ENCODE measurements at regions not wholly inside any gene's neighbourhood (a gene's known extent, or its start where the extent isn't known, plus 50 kb on each side); places are given as distances from the start of the nearest gene placed in this dataset.

- Histone ChIP-seq H3K4me3 (ENCODE audit: low read length) (no peak overlapping the region), H3K9me3 (ENCODE audit: control insufficient read depth in 1 of 2, insufficient read depth in 1 of 2, low read length in 2 of 2) (peaks cover 0 to 11% of the 10 kb centered on the region in 2 experiments), H3K4me1 (ENCODE audit: insufficient read depth, low read length) (no peaks in the 10 kb centered on the region), H3K27me3 (ENCODE audit: control insufficient read depth in 1 of 2, insufficient read depth in 2 of 2, low read length in 2 of 2) (peaks cover 0 to 2% of the 10 kb centered on the region in 2 experiments), H3K36me3 (ENCODE audit: insufficient read depth, low read length) (no peaks in the 10 kb centered on the region), H3K27ac (ENCODE audit: low read depth in 1 of 2, low read length in 2 of 2) (no peak overlapping the region)
- ChIA-PET POLR2A (no interaction called here), CTCF (no interaction called here)
- Mint-ChIP-seq H3K9me3 (peaks cover 2% of the 10 kb centered on the region), H3K27ac (no peak overlapping the region), H3K36me3 (ENCODE audit: low read depth) (no peaks in the 10 kb centered on the region), H3K27me3 (no peaks in the 10 kb centered on the region), H3K4me1 (ENCODE audit: low read depth) (no peaks in the 10 kb centered on the region), H3K4me3 (no peak overlapping the region)
- intact Hi-C loops (cut with DNase I, micrococcal nuclease), result no loop called here
- no peak for TF ChIP-seq CTCF (IDR thresholded peaks at IDR 0.05)
- DNase-seq (no peak), ATAC-seq (ENCODE audit: poor library complexity) (no peak)
These were observed 169.3 kb upstream of the CDH4 start for GRCh38 chr20:61082720-61083119.

GRCh38 chr20:61083431-61083830 lies 168.6 kb upstream of the CDH4 start:
- no peaks in the 10 kb centered on the region for H3K36me3 ChIP-seq (ENCODE audit: insufficient read depth, low read length)
- no peaks in the 10 kb centered on the region for H3K4me1 ChIP-seq (ENCODE audit: insufficient read depth, low read length)
- ChIA-PET POLR2A (no interaction called here), CTCF (no interaction called here)
- H3K9me3 ChIP-seq (ENCODE audit: control insufficient read depth in 1 of 2, insufficient read depth in 1 of 2, low read length in 2 of 2), result peaks cover 0 to 11% of the 10 kb centered on the region in 2 experiments
- H3K27me3 ChIP-seq (ENCODE audit: control insufficient read depth in 1 of 2, insufficient read depth in 2 of 2, low read length in 2 of 2), result peaks cover 0 to 2% of the 10 kb centered on the region in 2 experiments
- Mint-ChIP-seq H3K9me3 (peaks cover 2% of the 10 kb centered on the region), H3K36me3 (ENCODE audit: low read depth) (no peaks in the 10 kb centered on the region), H3K27me3 (no peaks in the 10 kb centered on the region), H3K4me1 (ENCODE audit: low read depth) (no peaks in the 10 kb centered on the region), H3K4me3 (no peak overlapping the region), H3K27ac (no peak overlapping the region)
- TF ChIP-seq CTCF (IDR thresholded peaks at IDR 0.05), result no peak
- DNase-seq (no peak), ATAC-seq (ENCODE audit: poor library complexity) (no peak)
- no peak overlapping the region for H3K27ac ChIP-seq (ENCODE audit: low read depth in 1 of 2, low read length in 2 of 2)
- H3K4me3 ChIP-seq (ENCODE audit: low read length), result no peak overlapping the region
- intact Hi-C loops (cut with DNase I, micrococcal nuclease), result no loop called here

- DNase-seq (no peak), ATAC-seq (ENCODE audit: poor library complexity) (no peak)
- Mint-ChIP-seq H3K27ac (no peak overlapping the region), H3K4me3 (no peak overlapping the region), H3K36me3 (ENCODE audit: low read depth) (no peaks in the 10 kb centered on the region), H3K27me3 (peaks cover 4% of the 10 kb centered on the region), H3K4me1 (ENCODE audit: low read depth) (no peaks in the 10 kb centered on the region), H3K9me3 (peaks cover 6% of the 10 kb centered on the region)
- intact Hi-C loops (cut with DNase I, micrococcal nuclease), result no loop called here
- CTCF ChIA-PET, result no interaction called here
- Histone ChIP-seq H3K4me1 (ENCODE audit: insufficient read depth, low read length) (no peaks in the 10 kb centered on the region), H3K9me3 (ENCODE audit: control insufficient read depth in 1 of 2, insufficient read depth in 1 of 2, low read length in 2 of 2) (peaks cover 0 to 12% of the 10 kb centered on the region in 2 experiments), H3K36me3 (ENCODE audit: insufficient read depth, low read length) (no peaks in the 10 kb centered on the region), H3K27ac (ENCODE audit: low read depth in 1 of 2, low read length in 2 of 2) (no peak overlapping the region), H3K4me3 (ENCODE audit: low read length) (no peak overlapping the region), H3K27me3 (ENCODE audit: control insufficient read depth in 1 of 2, insufficient read depth in 2 of 2, low read length in 2 of 2) (peaks cover 0 to 2% of the 10 kb centered on the region in 2 experiments)
- POLR2A ChIA-PET, result no interaction called here
- no peak for TF ChIP-seq CTCF (IDR thresholded peaks at IDR 0.05)
These were observed 166.0 kb upstream of the CDH4 start for GRCh38 chr20:61086031-61086430.

All from CD4-positive, alpha-beta T cell (primary cell).